ENCODE measurements at regions not wholly inside any gene's neighbourhood (a gene's known extent, or its start where the extent isn't known, plus 50 kb on each side); places are given as distances from the start of the nearest gene placed in this dataset.

GRCh38 chr16:85187002-85187401 is 74.7 kb upstream of the CIBAR2 start:
- TF ChIP-seq, protein P1, sequence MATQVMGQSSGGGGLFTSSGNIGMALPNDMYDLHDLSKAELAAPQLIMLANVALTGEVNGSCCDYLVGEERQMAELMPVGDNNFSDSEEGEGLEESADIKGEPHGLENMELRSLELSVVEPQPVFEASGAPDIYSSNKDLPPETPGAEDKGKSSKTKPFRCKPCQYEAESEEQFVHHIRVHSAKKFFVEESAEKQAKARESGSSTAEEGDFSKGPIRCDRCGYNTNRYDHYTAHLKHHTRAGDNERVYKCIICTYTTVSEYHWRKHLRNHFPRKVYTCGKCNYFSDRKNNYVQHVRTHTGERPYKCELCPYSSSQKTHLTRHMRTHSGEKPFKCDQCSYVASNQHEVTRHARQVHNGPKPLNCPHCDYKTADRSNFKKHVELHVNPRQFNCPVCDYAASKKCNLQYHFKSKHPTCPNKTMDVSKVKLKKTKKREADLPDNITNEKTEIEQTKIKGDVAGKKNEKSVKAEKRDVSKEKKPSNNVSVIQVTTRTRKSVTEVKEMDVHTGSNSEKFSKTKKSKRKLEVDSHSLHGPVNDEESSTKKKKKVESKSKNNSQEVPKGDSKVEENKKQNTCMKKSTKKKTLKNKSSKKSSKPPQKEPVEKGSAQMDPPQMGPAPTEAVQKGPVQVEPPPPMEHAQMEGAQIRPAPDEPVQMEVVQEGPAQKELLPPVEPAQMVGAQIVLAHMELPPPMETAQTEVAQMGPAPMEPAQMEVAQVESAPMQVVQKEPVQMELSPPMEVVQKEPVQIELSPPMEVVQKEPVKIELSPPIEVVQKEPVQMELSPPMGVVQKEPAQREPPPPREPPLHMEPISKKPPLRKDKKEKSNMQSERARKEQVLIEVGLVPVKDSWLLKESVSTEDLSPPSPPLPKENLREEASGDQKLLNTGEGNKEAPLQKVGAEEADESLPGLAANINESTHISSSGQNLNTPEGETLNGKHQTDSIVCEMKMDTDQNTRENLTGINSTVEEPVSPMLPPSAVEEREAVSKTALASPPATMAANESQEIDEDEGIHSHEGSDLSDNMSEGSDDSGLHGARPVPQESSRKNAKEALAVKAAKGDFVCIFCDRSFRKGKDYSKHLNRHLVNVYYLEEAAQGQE (IDR thresholded peaks at IDR 0.05; ENCODE audit: insufficient read depth in 1 of 2, low read depth in 2 of 2, low read length in 2 of 2), result no peak
- TF ChIP-seq POLR2AphosphoS5 (IDR thresholded peaks at IDR 0.05; ENCODE audit: low read depth, low read length) (no peak), FOXP2 (optimal IDR thresholded peaks at IDR 0.05; ENCODE audit: borderline replicate concordance, extremely low read depth, extremely low read length, insufficient read depth) (no peak), TAF1 (IDR thresholded peaks at IDR 0.05; ENCODE audit: borderline replicate concordance, insufficient read depth, low read length) (no peak), SIN3A (IDR thresholded peaks at IDR 0.05; ENCODE audit: borderline replicate concordance, insufficient read depth, low read length) (no peak)

GRCh38 chr16:85187447-85187846 is 75.2 kb upstream of the CIBAR2 start:
- TF ChIP-seq, protein P1 (IDR thresholded peaks at IDR 0.05; ENCODE audit: insufficient read depth in 1 of 2, low read depth in 2 of 2, low read length in 2 of 2), result no peak
- TF ChIP-seq FOXP2 (optimal IDR thresholded peaks at IDR 0.05; ENCODE audit: borderline replicate concordance, extremely low read depth, extremely low read length, insufficient read depth), result peak; percentile 12

DNA sequence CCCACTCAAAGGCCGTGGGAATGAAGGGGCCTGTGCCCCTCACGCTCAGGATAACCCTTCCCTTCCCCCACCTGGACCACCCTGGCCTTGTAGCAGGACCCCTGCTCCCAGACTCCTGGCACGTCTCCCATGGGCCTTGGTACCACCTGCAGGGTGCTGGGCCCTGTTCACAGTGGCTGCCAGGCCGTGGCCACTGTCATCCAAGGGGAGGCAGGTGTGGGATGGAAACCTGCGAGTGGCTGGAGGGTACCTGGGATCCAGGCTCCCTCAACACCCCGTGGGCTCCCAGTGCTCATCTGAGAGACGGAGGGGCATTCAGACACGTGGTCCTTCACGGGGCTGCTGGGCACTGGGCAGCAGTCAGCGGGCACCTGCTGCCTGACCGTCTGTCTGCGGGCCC is 75.6 kb upstream of the CIBAR2 start:
- TF ChIP-seq, protein P1 (IDR thresholded peaks at IDR 0.05; ENCODE audit: insufficient read depth in 1 of 2, low read depth in 2 of 2, low read length in 2 of 2), result no peak
- TF ChIP-seq FOXP2 (optimal IDR thresholded peaks at IDR 0.05; ENCODE audit: borderline replicate concordance, extremely low read depth, extremely low read length, insufficient read depth), result no peak
- TF ChIP-seq SIN3A (IDR thresholded peaks at IDR 0.05; ENCODE audit: borderline replicate concordance, insufficient read depth, low read length), result no peak
- no peak for TF ChIP-seq POLR2AphosphoS5 (IDR thresholded peaks at IDR 0.05; ENCODE audit: low read depth, low read length)
- no peak for TF ChIP-seq TAF1 (IDR thresholded peaks at IDR 0.05; ENCODE audit: borderline replicate concordance, insufficient read depth, low read length)

GRCh38 chr16:85188822-85189672 is 76.8 kb upstream of the CIBAR2 start:
- TF ChIP-seq SIN3A (IDR thresholded peaks at IDR 0.05; ENCODE audit: borderline replicate concordance, insufficient read depth, low read length), result peak; percentile 96
- TF ChIP-seq POLR2AphosphoS5 (IDR thresholded peaks at IDR 0.05; ENCODE audit: low read depth, low read length), result no peak

GRCh38 chr16:85190572-85190971 is 78.3 kb upstream of the CIBAR2 start:
- TF ChIP-seq SIN3A (IDR thresholded peaks at IDR 0.05; ENCODE audit: borderline replicate concordance, insufficient read depth, low read length), result no peak
- no peak for TF ChIP-seq POLR2AphosphoS5 (IDR thresholded peaks at IDR 0.05; ENCODE audit: low read depth, low read length)
- no peak for TF ChIP-seq FOXP2 (optimal IDR thresholded peaks at IDR 0.05; ENCODE audit: borderline replicate concordance, extremely low read depth, extremely low read length, insufficient read depth)
- no peak for TF ChIP-seq TAF1 (IDR thresholded peaks at IDR 0.05; ENCODE audit: borderline replicate concordance, insufficient read depth, low read length)
- TF ChIP-seq, protein P1 (IDR thresholded peaks at IDR 0.05; ENCODE audit: insufficient read depth in 1 of 2, low read depth in 2 of 2, low read length in 2 of 2), result no peak
